GM23338 (cell line): ENCODE measurements at regions not wholly inside any gene's neighbourhood (a gene's known extent, or its start where the extent isn't known, plus 50 kb on each side); places are given as distances from the start of the nearest gene placed in this dataset.

Source experiments
- ATAC-seq: fragments of 200-7000 bp; cut with Tn5 transposase; 3 replicates; pipeline ENCODE4 v1.9.1; 2020
- DNase-seq: peaks from one replicate; pipeline ENCODE4 v3.0.0-alpha.2; 2015; ENCODE audit warnings: low spot score
- H2AFZ ChIP-seq: fragments of 200-600 bp; sonication (generic); 2 replicates; pipeline ENCODE4 v1.8.0; 2016; ENCODE audit warnings: antibody characterized with exemption, mild to moderate bottlenecking, moderate library complexity
- H3F3A ChIP-seq: fragments of 200-600 bp; sonication (generic); replicated peaks from 2 replicates; pipeline ENCODE4 v1.8.0; 2017; ENCODE audit warnings: antibody characterized with exemption, mixed run types, low read depth
- H3K27ac ChIP-seq: fragments of 200-600 bp; sonication (generic); 2 replicates; pipeline ENCODE4 v1.6.1; 2016; ENCODE audit warnings: low read depth
- H3K27me3 ChIP-seq: fragments of 200-600 bp; sonication (generic); 2 replicates; pipeline ENCODE4 v1.8.0; 2016; ENCODE audit warnings: mild to moderate bottlenecking, mixed run types, moderate library complexity; ENCODE audit not compliant: insufficient read depth
- H3K36me3 ChIP-seq: fragments of 200-600 bp; sonication (generic); 2 replicates; pipeline ENCODE4 v1.8.0; 2016; ENCODE audit warnings: mild to moderate bottlenecking; ENCODE audit not compliant: insufficient read depth
- H3K4me1 ChIP-seq: fragments of 200-600 bp; sonication (generic); 2 replicates; pipeline ENCODE4 v1.8.0; 2016; ENCODE audit warnings: mild to moderate bottlenecking, moderate library complexity; ENCODE audit not compliant: insufficient read depth
- H3K4me2 ChIP-seq: fragments of 200-600 bp; sonication (generic); 2 replicates; pipeline ENCODE4 v1.7.1; 2017; ENCODE audit warnings: mixed run types
- H3K4me3 ChIP-seq: fragments of 200-600 bp; sonication (generic); 2 replicates; pipeline ENCODE4 v1.6.1; 2016; ENCODE audit warnings: mixed run types
- H3K79me2 ChIP-seq: fragments of 200-600 bp; sonication (generic); replicated peaks from 2 replicates; pipeline ENCODE4 v1.8.0; 2017; ENCODE audit warnings: mild to moderate bottlenecking; ENCODE audit not compliant: insufficient read depth
- H3K9me2 ChIP-seq: fragments of 200-600 bp; sonication (generic); 2 replicates; pipeline ENCODE4 v1.8.0; 2017; ENCODE audit not compliant: insufficient read depth
- H4K20me1 ChIP-seq: fragments of 200-600 bp; sonication (generic); replicated peaks from 2 replicates; pipeline ENCODE4 v1.8.0; 2017; ENCODE audit warnings: mild to moderate bottlenecking; ENCODE audit not compliant: insufficient read depth
- H3K27ac Mint-ChIP-seq: 2 replicates; pipeline ENCODE4 v1.8.0; 2020; ENCODE audit warnings: inconsistent platforms, mild to moderate bottlenecking, moderate library complexity, mixed read lengths
- H3K27me3 Mint-ChIP-seq: 3 replicates; pipeline ENCODE4 v1.8.0; 2022; ENCODE audit warnings: low read depth, mild to moderate bottlenecking, moderate library complexity, mixed read lengths, inconsistent platforms; ENCODE audit not compliant: insufficient read depth, poor library complexity
- H3K36me3 Mint-ChIP-seq: 3 replicates; pipeline ENCODE4 v1.8.0; 2021; ENCODE audit warnings: low read depth, mild to moderate bottlenecking, inconsistent platforms, moderate library complexity, mixed read lengths
- H3K4me1 Mint-ChIP-seq: 3 replicates; pipeline ENCODE4 v1.8.0; 2020; ENCODE audit warnings: mild to moderate bottlenecking, inconsistent platforms, mixed read lengths
- H3K4me3 Mint-ChIP-seq: 3 replicates; pipeline ENCODE4 v1.8.0; 2021; ENCODE audit warnings: moderate library complexity, mild to moderate bottlenecking, inconsistent platforms, mixed read lengths
- H3K9me3 Mint-ChIP-seq: 3 replicates; pipeline ENCODE4 v1.8.0; 2020; ENCODE audit warnings: moderate library complexity, mild to moderate bottlenecking, inconsistent platforms, mixed read lengths
- CREB1 ChIP-seq: fragments of 250-450 bp; sonication (Bioruptor Pico); IDR thresholded peaks from 2 replicates; pipeline ENCODE4 v1.5.0; 2020; ENCODE audit warnings: low read depth, mild to moderate bottlenecking, moderate library complexity
- EZH2 ChIP-seq: fragments of 200-600 bp; sonication (generic); IDR thresholded peaks from one replicate; pipeline ENCODE4 v1.8.0; 2017; ENCODE audit warnings: antibody characterized with exemption, mild to moderate bottlenecking, low read depth; ENCODE audit not compliant: unreplicated experiment
- EZH2phosphoT487 ChIP-seq: fragments of 200-600 bp; sonication (generic); IDR thresholded peaks from one replicate; pipeline ENCODE4 v1.8.1; 2018; ENCODE audit warnings: antibody characterized with exemption; ENCODE audit not compliant: unreplicated experiment
- JUNB ChIP-seq: IDR thresholded peaks from one replicate; pipeline ENCODE4 v1.6.1; 2016; ENCODE audit warnings: antibody characterized with exemption; ENCODE audit not compliant: unreplicated experiment
- NANOG ChIP-seq: IDR thresholded peaks from 2 replicates; pipeline ENCODE4 v1.6.1; 2016; ENCODE audit warnings: antibody characterized with exemption, borderline replicate concordance
- POLR2AphosphoS5 ChIP-seq: IDR thresholded peaks from 2 replicates; pipeline ENCODE4 v1.6.1; 2016; ENCODE audit warnings: antibody characterized with exemption, low read depth
- REST ChIP-seq: IDR thresholded peaks from one replicate; pipeline ENCODE4 v1.6.1; 2018; ENCODE audit warnings: antibody characterized with exemption; ENCODE audit not compliant: unreplicated experiment
- STAT1 ChIP-seq: IDR thresholded peaks from one replicate; pipeline ENCODE4 v1.6.1; 2016; ENCODE audit warnings: antibody characterized with exemption; ENCODE audit not compliant: unreplicated experiment
- ZNF114 ChIP-seq: fragments of 250-450 bp; sonication (Bioruptor Pico); IDR thresholded peaks from 2 replicates; pipeline ENCODE4 v1.5.0; 2020; ENCODE audit warnings: mild to moderate bottlenecking, moderate library complexity
- ZNF331 ChIP-seq: fragments of 250-450 bp; sonication (Bioruptor Pico); IDR thresholded peaks from 2 replicates; pipeline ENCODE4 v1.5.0; 2020; ENCODE audit warnings: low read depth, mild to moderate bottlenecking, moderate library complexity
- TF ChIP-seq, protein P1 (sequence below), 2 experiments: fragments of 200-600 bp in 1 of 2; sonication (generic) in 1 of 2; conservative IDR thresholded peaks; 2 replicates each; pipeline versions ENCODE4 v1.5.1 to v1.6.1; 2016 to 2017; ENCODE audit warnings: antibody characterized with exemption in 2 of 2, low read depth in 2 of 2, mild to moderate bottlenecking in 2 of 2, moderate library complexity in 1 of 2
- TF ChIP-seq, protein P2 (sequence below): IDR thresholded peaks from 2 replicates; pipeline ENCODE4 v1.6.1; 2016; ENCODE audit warnings: antibody characterized with exemption
- TF ChIP-seq, protein P3 (sequence below): fragments of 250-450 bp; sonication (Bioruptor Pico); IDR thresholded peaks from 2 replicates; pipeline ENCODE4 v1.5.0; 2020; ENCODE audit warnings: mild to moderate bottlenecking, moderate library complexity

DNA sequence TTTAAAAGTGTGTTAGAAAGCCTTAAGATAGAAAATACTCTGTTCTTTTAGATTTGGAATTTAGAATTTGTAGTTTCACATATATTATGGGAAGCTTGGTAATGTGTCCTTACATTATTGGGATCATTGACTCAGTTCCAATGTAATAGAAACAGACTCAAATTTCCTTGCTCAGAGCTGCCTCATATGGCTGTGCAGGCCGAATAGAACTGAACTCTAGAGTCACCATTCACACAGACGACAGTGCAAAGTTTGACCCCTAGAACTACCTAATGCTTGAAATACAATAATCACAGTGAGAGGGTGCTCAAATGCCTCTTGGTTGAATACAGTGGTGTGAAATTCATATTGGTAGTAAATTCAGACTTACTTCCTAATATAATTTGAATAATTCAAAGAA is 482.7 kb upstream of the CITED2 start:
- H3K27ac ChIP-seq, result no peak overlapping the region
- Mint-ChIP-seq H3K36me3 (no peaks in the 10 kb centered on the region), H3K4me3 (no peak overlapping the region), H3K9me3 (no peaks in the 10 kb centered on the region), H3K27ac (no peak overlapping the region), H3K27me3 (no peaks in the 10 kb centered on the region), H3K4me1 (peaks cover 11% of the 10 kb centered on the region; the same call in 2 of the 3 replicates)
- H4K20me1 ChIP-seq, result no peaks in the 10 kb centered on the region
- no peaks in the 10 kb centered on the region for H3F3A ChIP-seq
- no peaks in the 10 kb centered on the region for H3K79me2 ChIP-seq
- no peak overlapping the region for H2AFZ ChIP-seq
- no peaks in the 10 kb centered on the region for H3K27me3 ChIP-seq
- peaks cover 12% of the 10 kb centered on the region; the same call in 1 of the 2 replicates for H3K9me2 ChIP-seq
- no peaks in the 10 kb centered on the region for H3K36me3 ChIP-seq
- ATAC-seq, result no peak
- no peak overlapping the region for H3K4me2 ChIP-seq
- H3K4me3 ChIP-seq, result no peak overlapping the region
- no peaks in the 10 kb centered on the region for H3K4me1 ChIP-seq
- DNase-seq, result no peak
- TF ChIP-seq, protein P1, sequence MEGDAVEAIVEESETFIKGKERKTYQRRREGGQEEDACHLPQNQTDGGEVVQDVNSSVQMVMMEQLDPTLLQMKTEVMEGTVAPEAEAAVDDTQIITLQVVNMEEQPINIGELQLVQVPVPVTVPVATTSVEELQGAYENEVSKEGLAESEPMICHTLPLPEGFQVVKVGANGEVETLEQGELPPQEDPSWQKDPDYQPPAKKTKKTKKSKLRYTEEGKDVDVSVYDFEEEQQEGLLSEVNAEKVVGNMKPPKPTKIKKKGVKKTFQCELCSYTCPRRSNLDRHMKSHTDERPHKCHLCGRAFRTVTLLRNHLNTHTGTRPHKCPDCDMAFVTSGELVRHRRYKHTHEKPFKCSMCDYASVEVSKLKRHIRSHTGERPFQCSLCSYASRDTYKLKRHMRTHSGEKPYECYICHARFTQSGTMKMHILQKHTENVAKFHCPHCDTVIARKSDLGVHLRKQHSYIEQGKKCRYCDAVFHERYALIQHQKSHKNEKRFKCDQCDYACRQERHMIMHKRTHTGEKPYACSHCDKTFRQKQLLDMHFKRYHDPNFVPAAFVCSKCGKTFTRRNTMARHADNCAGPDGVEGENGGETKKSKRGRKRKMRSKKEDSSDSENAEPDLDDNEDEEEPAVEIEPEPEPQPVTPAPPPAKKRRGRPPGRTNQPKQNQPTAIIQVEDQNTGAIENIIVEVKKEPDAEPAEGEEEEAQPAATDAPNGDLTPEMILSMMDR (conservative IDR thresholded peaks at IDR 0.05; ENCODE audit: low read depth in 2 of 2), result no peak
- TF ChIP-seq POLR2AphosphoS5, result no peak
- TF ChIP-seq, protein P2, sequence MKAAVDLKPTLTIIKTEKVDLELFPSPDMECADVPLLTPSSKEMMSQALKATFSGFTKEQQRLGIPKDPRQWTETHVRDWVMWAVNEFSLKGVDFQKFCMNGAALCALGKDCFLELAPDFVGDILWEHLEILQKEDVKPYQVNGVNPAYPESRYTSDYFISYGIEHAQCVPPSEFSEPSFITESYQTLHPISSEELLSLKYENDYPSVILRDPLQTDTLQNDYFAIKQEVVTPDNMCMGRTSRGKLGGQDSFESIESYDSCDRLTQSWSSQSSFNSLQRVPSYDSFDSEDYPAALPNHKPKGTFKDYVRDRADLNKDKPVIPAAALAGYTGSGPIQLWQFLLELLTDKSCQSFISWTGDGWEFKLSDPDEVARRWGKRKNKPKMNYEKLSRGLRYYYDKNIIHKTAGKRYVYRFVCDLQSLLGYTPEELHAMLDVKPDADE, result no peak
- no peak for TF ChIP-seq CREB1 (CRISPR knock-in tag)
- TF ChIP-seq REST, result no peak
- no peak for TF ChIP-seq ZNF114
- TF ChIP-seq EZH2, result no peak
- no peak for TF ChIP-seq NANOG
- no peak for TF ChIP-seq EZH2phosphoT487
- no peak for TF ChIP-seq JUNB
- no peak for TF ChIP-seq STAT1
- TF ChIP-seq ZNF331 (CRISPR knock-in tag), result no peak
- TF ChIP-seq, protein P3, sequence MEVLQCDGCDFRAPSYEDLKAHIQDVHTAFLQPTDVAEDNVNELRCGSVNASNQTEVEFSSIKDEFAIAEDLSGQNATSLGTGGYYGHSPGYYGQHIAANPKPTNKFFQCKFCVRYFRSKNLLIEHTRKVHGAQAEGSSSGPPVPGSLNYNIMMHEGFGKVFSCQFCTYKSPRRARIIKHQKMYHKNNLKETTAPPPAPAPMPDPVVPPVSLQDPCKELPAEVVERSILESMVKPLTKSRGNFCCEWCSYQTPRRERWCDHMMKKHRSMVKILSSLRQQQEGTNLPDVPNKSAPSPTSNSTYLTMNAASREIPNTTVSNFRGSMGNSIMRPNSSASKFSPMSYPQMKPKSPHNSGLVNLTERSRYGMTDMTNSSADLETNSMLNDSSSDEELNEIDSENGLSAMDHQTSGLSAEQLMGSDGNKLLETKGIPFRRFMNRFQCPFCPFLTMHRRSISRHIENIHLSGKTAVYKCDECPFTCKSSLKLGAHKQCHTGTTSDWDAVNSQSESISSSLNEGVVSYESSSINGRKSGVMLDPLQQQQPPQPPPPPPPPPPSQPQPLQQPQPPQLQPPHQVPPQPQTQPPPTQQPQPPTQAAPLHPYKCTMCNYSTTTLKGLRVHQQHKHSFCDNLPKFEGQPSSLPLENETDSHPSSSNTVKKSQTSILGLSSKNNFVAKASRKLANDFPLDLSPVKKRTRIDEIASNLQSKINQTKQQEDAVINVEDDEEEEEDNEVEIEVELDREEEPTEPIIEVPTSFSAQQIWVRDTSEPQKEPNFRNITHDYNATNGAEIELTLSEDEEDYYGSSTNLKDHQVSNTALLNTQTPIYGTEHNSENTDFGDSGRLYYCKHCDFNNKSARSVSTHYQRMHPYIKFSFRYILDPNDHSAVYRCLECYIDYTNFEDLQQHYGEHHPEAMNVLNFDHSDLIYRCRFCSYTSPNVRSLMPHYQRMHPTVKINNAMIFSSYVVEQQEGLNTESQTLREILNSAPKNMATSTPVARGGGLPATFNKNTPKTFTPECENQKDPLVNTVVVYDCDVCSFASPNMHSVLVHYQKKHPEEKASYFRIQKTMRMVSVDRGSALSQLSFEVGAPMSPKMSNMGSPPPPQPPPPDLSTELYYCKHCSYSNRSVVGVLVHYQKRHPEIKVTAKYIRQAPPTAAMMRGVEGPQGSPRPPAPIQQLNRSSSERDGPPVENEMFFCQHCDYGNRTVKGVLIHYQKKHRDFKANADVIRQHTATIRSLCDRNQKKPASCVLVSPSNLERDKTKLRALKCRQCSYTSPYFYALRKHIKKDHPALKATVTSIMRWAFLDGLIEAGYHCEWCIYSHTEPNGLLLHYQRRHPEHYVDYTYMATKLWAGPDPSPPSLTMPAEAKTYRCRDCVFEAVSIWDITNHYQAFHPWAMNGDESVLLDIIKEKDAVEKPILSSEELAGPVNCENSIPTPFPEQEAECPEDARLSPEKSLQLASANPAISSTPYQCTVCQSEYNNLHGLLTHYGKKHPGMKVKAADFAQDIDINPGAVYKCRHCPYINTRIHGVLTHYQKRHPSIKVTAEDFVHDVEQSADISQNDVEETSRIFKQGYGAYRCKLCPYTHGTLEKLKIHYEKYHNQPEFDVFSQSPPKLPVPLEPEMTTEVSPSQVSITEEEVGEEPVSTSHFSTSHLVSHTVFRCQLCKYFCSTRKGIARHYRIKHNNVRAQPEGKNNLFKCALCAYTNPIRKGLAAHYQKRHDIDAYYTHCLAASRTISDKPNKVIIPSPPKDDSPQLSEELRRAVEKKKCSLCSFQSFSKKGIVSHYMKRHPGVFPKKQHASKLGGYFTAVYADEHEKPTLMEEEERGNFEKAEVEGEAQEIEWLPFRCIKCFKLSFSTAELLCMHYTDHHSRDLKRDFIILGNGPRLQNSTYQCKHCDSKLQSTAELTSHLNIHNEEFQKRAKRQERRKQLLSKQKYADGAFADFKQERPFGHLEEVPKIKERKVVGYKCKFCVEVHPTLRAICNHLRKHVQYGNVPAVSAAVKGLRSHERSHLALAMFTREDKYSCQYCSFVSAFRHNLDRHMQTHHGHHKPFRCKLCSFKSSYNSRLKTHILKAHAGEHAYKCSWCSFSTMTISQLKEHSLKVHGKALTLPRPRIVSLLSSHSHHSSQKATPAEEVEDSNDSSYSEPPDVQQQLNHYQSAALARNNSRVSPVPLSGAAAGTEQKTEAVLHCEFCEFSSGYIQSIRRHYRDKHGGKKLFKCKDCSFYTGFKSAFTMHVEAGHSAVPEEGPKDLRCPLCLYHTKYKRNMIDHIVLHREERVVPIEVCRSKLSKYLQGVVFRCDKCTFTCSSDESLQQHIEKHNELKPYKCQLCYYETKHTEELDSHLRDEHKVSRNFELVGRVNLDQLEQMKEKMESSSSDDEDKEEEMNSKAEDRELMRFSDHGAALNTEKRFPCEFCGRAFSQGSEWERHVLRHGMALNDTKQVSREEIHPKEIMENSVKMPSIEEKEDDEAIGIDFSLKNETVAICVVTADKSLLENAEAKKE, result no peak
